Activated T-helper 2 cell treated with anti-CD3 and anti-CD28 coated beads, Interferon-gamma antibody, Interleukin-2, Interleukin-4, amounts not matched to agents 10 μg/mL and 5 μg/mL and 100 μg/mL, durations not matched to agents 14 hours and 24 hours and 36 hours (primary cell): ENCODE measurements at regions not wholly inside any gene's neighbourhood (a gene's known extent, or its start where the extent isn't known, plus 50 kb on each side); places are given as distances from the start of the nearest gene placed in this dataset.
"Not testable (repeated sequence)": the region's sequence is repeated elsewhere in the genome, so short reads cannot be mapped to it uniquely, and the experiment has no call there.

Experiments used
- DNase-seq: peaks from one replicate; pipeline ENCODE4 v3.0.0; 2021; ENCODE audit warnings: low spot score
- H3K27ac Mint-ChIP-seq: one replicate; pipeline ENCODE4 v1.8.0; 2021; ENCODE audit warnings: mixed read lengths
- H3K27me3 Mint-ChIP-seq: one replicate; pipeline ENCODE4 v1.8.0; 2021; ENCODE audit warnings: low read depth, mixed read lengths
- H3K36me3 Mint-ChIP-seq: one replicate; pipeline ENCODE4 v1.8.0; 2021; ENCODE audit warnings: low read depth, mixed read lengths
- H3K4me1 Mint-ChIP-seq: one replicate; pipeline ENCODE4 v1.8.0; 2021; ENCODE audit warnings: low read depth, mixed read lengths
- H3K4me3 Mint-ChIP-seq: one replicate; pipeline ENCODE4 v1.8.0; 2021; ENCODE audit warnings: low read depth, mild to moderate bottlenecking, moderate library complexity, mixed read lengths
- H3K9me3 Mint-ChIP-seq: one replicate; pipeline ENCODE4 v1.8.0; 2021; ENCODE audit warnings: mixed read lengths
- intact Hi-C: fragments of 100-400 bp; cut with micrococcal nuclease; formaldehyde crosslinking; loops from one replicate; pipeline ENCODE4 v1.15.1; 2023

GRCh38 chr21:5217933-5218332, 5303.4 kb upstream of the TPTE start:
- DNase-seq, H3K27me3 Mint-ChIP-seq, H3K27ac Mint-ChIP-seq, intact Hi-C loops, H3K4me1 Mint-ChIP-seq, H3K4me3 Mint-ChIP-seq, H3K36me3 Mint-ChIP-seq: not testable (repeated sequence)
- peaks cover 56% of the 10 kb centered on the region for H3K9me3 Mint-ChIP-seq

GRCh38 chr21:5219988-5220387, 5301.4 kb upstream of the TPTE start:
- H3K4me1 Mint-ChIP-seq, DNase-seq, H3K27ac Mint-ChIP-seq, H3K36me3 Mint-ChIP-seq, H3K27me3 Mint-ChIP-seq, H3K4me3 Mint-ChIP-seq, intact Hi-C loops: not testable (repeated sequence)
- peaks cover 75% of the 10 kb centered on the region for H3K9me3 Mint-ChIP-seq

- DNase-seq, H3K27ac Mint-ChIP-seq, H3K4me1 Mint-ChIP-seq, intact Hi-C loops, H3K4me3 Mint-ChIP-seq, H3K27me3 Mint-ChIP-seq, H3K36me3 Mint-ChIP-seq: not testable (repeated sequence)
- H3K9me3 Mint-ChIP-seq, result peaks cover 80% of the 10 kb centered on the region
These were observed 5300.9 kb upstream of the TPTE start for GRCh38 chr21:5220468-5220867.

GRCh38 chr21:5221458-5222050, 5299.8 kb upstream of the TPTE start:
- H3K9me3 Mint-ChIP-seq, result peaks cover 87% of the 10 kb centered on the region
- DNase-seq, H3K27ac Mint-ChIP-seq, H3K36me3 Mint-ChIP-seq, H3K4me3 Mint-ChIP-seq, intact Hi-C loops, H3K4me1 Mint-ChIP-seq, H3K27me3 Mint-ChIP-seq: not testable (repeated sequence)

GRCh38 chr21:5222996-5223782, 5298.2 kb upstream of the TPTE start:
- H3K36me3 Mint-ChIP-seq, DNase-seq, H3K4me1 Mint-ChIP-seq, H3K4me3 Mint-ChIP-seq, intact Hi-C loops, H3K27me3 Mint-ChIP-seq, H3K27ac Mint-ChIP-seq: not testable (repeated sequence)
- H3K9me3 Mint-ChIP-seq, result peaks cover 87% of the 10 kb centered on the region

- H3K27me3 Mint-ChIP-seq, DNase-seq, H3K27ac Mint-ChIP-seq, H3K4me3 Mint-ChIP-seq, H3K4me1 Mint-ChIP-seq, H3K36me3 Mint-ChIP-seq, intact Hi-C loops: not testable (repeated sequence)
- H3K9me3 Mint-ChIP-seq, result peaks cover 87% of the 10 kb centered on the region
These were observed 5297.2 kb upstream of the TPTE start for GRCh38 chr21:5224156-5224555.

- H3K27me3 Mint-ChIP-seq, H3K27ac Mint-ChIP-seq, DNase-seq, H3K36me3 Mint-ChIP-seq, H3K4me3 Mint-ChIP-seq, intact Hi-C loops, H3K4me1 Mint-ChIP-seq: not testable (repeated sequence)
- peaks cover 87% of the 10 kb centered on the region for H3K9me3 Mint-ChIP-seq
These were observed 5294.1 kb upstream of the TPTE start for GRCh38 chr21:5227252-5227651.

- H3K4me1 Mint-ChIP-seq, intact Hi-C loops, H3K27ac Mint-ChIP-seq, H3K36me3 Mint-ChIP-seq, DNase-seq, H3K27me3 Mint-ChIP-seq, H3K4me3 Mint-ChIP-seq: not testable (repeated sequence)
- H3K9me3 Mint-ChIP-seq, result peaks cover 84% of the 10 kb centered on the region
These were observed 5290.8 kb upstream of the TPTE start for GRCh38 chr21:5230561-5230960.

- H3K36me3 Mint-ChIP-seq, intact Hi-C loops: not testable (repeated sequence)
These were observed 5290.1 kb upstream of the TPTE start for GRCh38 chr21:5231261-5231660.

GRCh38 chr21:5232176-5232958, 5289.0 kb upstream of the TPTE start:
- H3K27ac Mint-ChIP-seq, intact Hi-C loops, H3K27me3 Mint-ChIP-seq, H3K4me3 Mint-ChIP-seq, DNase-seq, H3K4me1 Mint-ChIP-seq, H3K36me3 Mint-ChIP-seq: not testable (repeated sequence)
- peaks cover 81% of the 10 kb centered on the region for H3K9me3 Mint-ChIP-seq

More at GRCh38 chr21:5231261-5231660, 5290.1 kb upstream of the TPTE start:
- not testable (repeated sequence) for H3K27me3 Mint-ChIP-seq, DNase-seq, H3K27ac Mint-ChIP-seq, H3K4me1 Mint-ChIP-seq, H3K4me3 Mint-ChIP-seq
- peaks cover 82% of the 10 kb centered on the region for H3K9me3 Mint-ChIP-seq

- H3K4me3 Mint-ChIP-seq, H3K27ac Mint-ChIP-seq, H3K27me3 Mint-ChIP-seq, intact Hi-C loops, H3K4me1 Mint-ChIP-seq, H3K36me3 Mint-ChIP-seq, DNase-seq: not testable (repeated sequence)
- H3K9me3 Mint-ChIP-seq, result peaks cover 74% of the 10 kb centered on the region
These were observed 5285.6 kb upstream of the TPTE start for GRCh38 chr21:5235761-5236160.

- not testable (repeated sequence) for H3K4me3 Mint-ChIP-seq
These were observed 5284.3 kb upstream of the TPTE start for GRCh38 chr21:5236846-5237675.

More at GRCh38 chr21:5236846-5237675, 5284.3 kb upstream of the TPTE start:
- intact Hi-C loops, H3K4me1 Mint-ChIP-seq, H3K27me3 Mint-ChIP-seq, H3K27ac Mint-ChIP-seq, H3K36me3 Mint-ChIP-seq, DNase-seq: not testable (repeated sequence)
- peaks cover 78% of the 10 kb centered on the region for H3K9me3 Mint-ChIP-seq
